OCI-M2 (cell line): ENCODE measurements at regions not wholly inside any gene's neighbourhood (a gene's known extent, or its start where the extent isn't known, plus 50 kb on each side); places are given as distances from the start of the nearest gene placed in this dataset.

Experiments
- DNase-seq: peaks from one replicate; lab custom pipeline; 2025; ENCODE audit not compliant: unreplicated experiment; lab: John Stamatoyannopoulos, UW

- no peak for DNase-seq
Observed at GRCh38 chr12:91811481-91812287, 334.0 kb downstream of the BTG1 start.

GRCh38 chr12:91810531-91811451, 334.9 kb downstream of the BTG1 start:
- no peak for DNase-seq

- DNase-seq: no peak
Observed at GRCh38 chr12:91810077-91810476, 335.6 kb downstream of the BTG1 start.

- DNase-seq: no peak
Observed at GRCh38 chr12:91805031-91805430, 340.6 kb downstream of the BTG1 start.

GRCh38 chr12:91804533-91804932, 341.1 kb downstream of the BTG1 start:
- DNase-seq: no peak

- DNase-seq: no peak
Observed at GRCh38 chr12:91801048-91801447, 344.6 kb downstream of the BTG1 start.

- no peak for DNase-seq
Observed at GRCh38 chr12:91793676-91794075, 352.0 kb downstream of the BTG1 start.

GRCh38 chr12:91792597-91792996, 353.0 kb downstream of the BTG1 start:
- DNase-seq: no peak

- no peak for DNase-seq
Observed at GRCh38 chr12:91786499-91787272, 359.0 kb downstream of the BTG1 start.

GRCh38 chr12:91785655-91786498, 359.8 kb downstream of the BTG1 start:
- no peak for DNase-seq

- DNase-seq: no peak
Observed at GRCh38 chr12:91781114-91781513, 364.5 kb downstream of the BTG1 start.

GRCh38 chr12:91778938-91779400, 366.7 kb downstream of the BTG1 start:
- DNase-seq: no peak

- DNase-seq: no peak
Observed at GRCh38 chr12:91778091-91778832, 367.4 kb downstream of the BTG1 start.

- no peak for DNase-seq
Observed at GRCh38 chr12:91777268-91777992, 368.2 kb downstream of the BTG1 start.

- DNase-seq: no peak
Observed at GRCh38 chr12:91774434-91774921, 371.2 kb downstream of the BTG1 start.

- DNase-seq: no peak
Observed at GRCh38 chr12:91773749-91774429, 371.8 kb downstream of the BTG1 start.

- no peak for DNase-seq
Observed at GRCh38 chr12:91772411-91772810, 373.2 kb downstream of the BTG1 start.

- DNase-seq: no peak
Observed at GRCh38 chr12:91769736-91770135, 375.9 kb downstream of the BTG1 start.
